Natural killer cell (primary cell): ENCODE measurements at regions not wholly inside any gene's neighbourhood (a gene's known extent, or its start where the extent isn't known, plus 50 kb on each side); places are given as distances from the start of the nearest gene placed in this dataset.
A peak's percentile ranks its signal among the peaks of the same experiment; 100 is the strongest.

Source experiments
- ATAC-seq, 3 donors: fragments of 150-1000 bp in 2 of 3; fragments of 200-7000 bp in 1 of 3; cut with Tn5 transposase; 1 replicate in 1 of 3; 2 replicates in 2 of 3; pipeline ENCODE4 v1.10.0; 2021; ENCODE audit warnings: mild to moderate bottlenecking in 2 of 3, moderate library complexity in 2 of 3
- DNase-seq, 2 donors: peaks; one replicate each; pipeline versions ENCODE4 v3.0.0 to v3.0.0-alpha.2; 2013 to 2021; ENCODE audit warnings: mixed read lengths in 1 of 2
- H3K27ac ChIP-seq: one replicate; pipeline ENCODE4 v1.5.1; 2013; ENCODE audit warnings: mild to moderate bottlenecking, low read length
- H3K27me3 ChIP-seq: one replicate; pipeline ENCODE4 v1.6.1; 2013; ENCODE audit warnings: low read length; ENCODE audit not compliant: control insufficient read depth, insufficient read depth
- H3K36me3 ChIP-seq: one replicate; pipeline ENCODE4 v1.6.1; 2013; ENCODE audit warnings: low read length; ENCODE audit not compliant: control insufficient read depth, insufficient read depth
- H3K4me1 ChIP-seq: one replicate; pipeline ENCODE4 v1.6.1; 2013; ENCODE audit warnings: low read length; ENCODE audit not compliant: control insufficient read depth, insufficient read depth
- H3K4me3 ChIP-seq: one replicate; pipeline ENCODE4 v1.5.1; 2013; ENCODE audit warnings: low read length
- H3K9me3 ChIP-seq: one replicate; pipeline ENCODE4 v1.6.1; 2013; ENCODE audit warnings: low read length; ENCODE audit not compliant: control insufficient read depth, insufficient read depth
- H3K27ac Mint-ChIP-seq, 2 donors: one replicate each; pipeline ENCODE4 v1.8.0; 2022; ENCODE audit warnings: mild to moderate bottlenecking in 2 of 2, mixed read lengths in 2 of 2, moderate library complexity in 1 of 2
- H3K27me3 Mint-ChIP-seq, 2 donors: one replicate each; pipeline ENCODE4 v1.8.0; 2022; ENCODE audit warnings: low read depth in 2 of 2, mixed read lengths in 2 of 2
- H3K36me3 Mint-ChIP-seq: one replicate; pipeline ENCODE4 v1.8.0; 2022; ENCODE audit warnings: mixed read lengths
- H3K4me1 Mint-ChIP-seq, 2 donors: one replicate each; pipeline ENCODE4 v1.8.0; 2022; ENCODE audit warnings: mixed read lengths in 2 of 2
- H3K4me3 Mint-ChIP-seq: one replicate; pipeline ENCODE4 v1.8.0; 2022; ENCODE audit warnings: mild to moderate bottlenecking, moderate library complexity, mixed read lengths
- H3K9me3 Mint-ChIP-seq, 2 donors: one replicate each; pipeline ENCODE4 v1.8.0; 2022; ENCODE audit warnings: mixed read lengths in 2 of 2
- CTCF ChIP-seq: fragments of 200-600 bp; IDR thresholded peaks from one replicate; pipeline ENCODE4 v1.8.0; 2022; ENCODE audit warnings: antibody characterized with exemption
- WGBS: methylation state at CpG from one replicate; pipeline ENCODE4 v1.1.7; 2013; ENCODE audit warnings: missing lambda C conversion rate; ENCODE audit not compliant: insufficient coverage; 5-methylcytosine and 5-hydroxymethylcytosine counted together
- intact Hi-C: fragments of 100-400 bp; cut with micrococcal nuclease; formaldehyde crosslinking; loops from one replicate; pipeline ENCODE4 v1.14.2; 2022

- no peaks in the 10 kb centered on the region for H3K27me3 Mint-ChIP-seq
- peaks cover 3% of the 10 kb centered on the region for H3K27me3 ChIP-seq
- ATAC-seq (peak; percentile 49 to 68 (median 68)), DNase-seq (peak in 1 of 2 donors; percentile 65)
- H3K27ac ChIP-seq: no peak overlapping the region
- H3K27ac Mint-ChIP-seq: peak overlapping the region; percentile 81 to 90
- no peaks in the 10 kb centered on the region for H3K36me3 Mint-ChIP-seq
- H3K4me1 Mint-ChIP-seq: peaks cover 46 to 59% of the 10 kb centered on the region in 2 donors
- 0% methylated on average over 1 of the region's 4 CpGs for WGBS
- H3K4me3 Mint-ChIP-seq: peak overlapping the region; percentile 79
- H3K9me3 Mint-ChIP-seq: no peaks in the 10 kb centered on the region
- H3K4me1 ChIP-seq: peaks cover 47% of the 10 kb centered on the region
- no peak for TF ChIP-seq CTCF
- no peaks in the 10 kb centered on the region for H3K9me3 ChIP-seq
- H3K4me3 ChIP-seq: no peak overlapping the region
- H3K36me3 ChIP-seq: no peaks in the 10 kb centered on the region
- intact Hi-C loops: loop anchor here (5.0 kb wide), 1 partner anchor 47 kb away; no protein-coding TSS in a partner anchor
Measured at GRCh38 chr12:107369679-107370078, 276.3 kb upstream of the CRY1 start.

- H3K4me3 Mint-ChIP-seq: peak overlapping the region; percentile 47
- WGBS: 10% methylated on average over 5 of the region's 5 CpGs
- peak overlapping the region; percentile 44 for H3K27ac ChIP-seq
Measured at GRCh38 chr12:107372229-107372658, 278.9 kb upstream of the CRY1 start.

GRCh38 chr12:107373238-107373809, 280.0 kb upstream of the CRY1 start:
- Mint-ChIP-seq H3K27ac (peak overlapping the region; percentile 72 to 76), H3K9me3 (no peaks in the 10 kb centered on the region), H3K27me3 (no peaks in the 10 kb centered on the region), H3K36me3 (no peaks in the 10 kb centered on the region), H3K4me3 (peak overlapping the region; percentile 17), H3K4me1 (peaks cover 45 to 71% of the 10 kb centered on the region in 2 donors)
- no peak for TF ChIP-seq CTCF
- DNase-seq: peak in 1 of 2 donors; percentile 39
- Histone ChIP-seq H3K27me3 (no peaks in the 10 kb centered on the region), H3K9me3 (no peaks in the 10 kb centered on the region), H3K36me3 (no peaks in the 10 kb centered on the region), H3K4me3 (no peak overlapping the region), H3K27ac (peak overlapping the region; percentile 44), H3K4me1 (peaks cover 47% of the 10 kb centered on the region)
- no peak for ATAC-seq
- 59% methylated on average over 3 of the region's 3 CpGs for WGBS
- intact Hi-C loops: no loop called here

More at GRCh38 chr12:107372229-107372658, 278.9 kb upstream of the CRY1 start:
- DNase-seq: peak; percentile 19 to 82
- Mint-ChIP-seq H3K9me3 (no peaks in the 10 kb centered on the region), H3K27ac (peak overlapping the region; percentile 72 to 76), H3K36me3 (no peaks in the 10 kb centered on the region), H3K4me1 (peaks cover 46 to 71% of the 10 kb centered on the region in 2 donors), H3K27me3 (no peaks in the 10 kb centered on the region)
- Histone ChIP-seq H3K4me1 (peaks cover 47% of the 10 kb centered on the region), H3K9me3 (no peaks in the 10 kb centered on the region), H3K27me3 (no peaks in the 10 kb centered on the region), H3K36me3 (no peaks in the 10 kb centered on the region), H3K4me3 (no peak overlapping the region)
- peak; percentile 61 to 76 (median 72) for ATAC-seq
- no peak for TF ChIP-seq CTCF
- intact Hi-C loops: no loop called here
